Parathyroid adenoma (tissue), 2 donors: ENCODE measurements at regions not wholly inside any gene's neighbourhood (a gene's known extent, or its start where the extent isn't known, plus 50 kb on each side); places are given as distances from the start of the nearest gene placed in this dataset.

Source experiments
- H2AFZ ChIP-seq: fragments of 300-600 bp; sonication (generic); one replicate; pipeline ENCODE4 v1.7.0; 2017; ENCODE audit warnings: antibody characterized with exemption, mild to moderate bottlenecking
- H3K27ac ChIP-seq: fragments of 300-600 bp; sonication (generic); one replicate; pipeline ENCODE4 v1.7.0; 2017
- H3K27me3 ChIP-seq: fragments of 300-600 bp; sonication (generic); one replicate; pipeline ENCODE4 v1.7.0; 2017; ENCODE audit warnings: low read length; ENCODE audit not compliant: control insufficient read depth, insufficient read depth
- H3K36me3 ChIP-seq: fragments of 300-600 bp; sonication (generic); one replicate; pipeline ENCODE4 v1.7.0; 2017; ENCODE audit warnings: low read length; ENCODE audit not compliant: control insufficient read depth, insufficient read depth
- H3K4me1 ChIP-seq: fragments of 300-600 bp; sonication (generic); one replicate; pipeline ENCODE4 v1.7.0; 2017; ENCODE audit warnings: control low read depth
- H3K4me2 ChIP-seq: fragments of 300-600 bp; sonication (generic); one replicate; pipeline ENCODE4 v1.7.0; 2017; ENCODE audit warnings: low read length
- H3K4me3 ChIP-seq: fragments of 300-600 bp; sonication (generic); one replicate; pipeline ENCODE4 v1.7.0; 2017; ENCODE audit warnings: low read depth, low read length
- H3K79me2 ChIP-seq: fragments of 300-600 bp; sonication (generic); one replicate; pipeline ENCODE4 v1.7.0; 2017; ENCODE audit warnings: control low read depth
- H3K9ac ChIP-seq: fragments of 300-600 bp; sonication (generic); one replicate; pipeline ENCODE4 v1.7.0; 2017; ENCODE audit warnings: mild to moderate bottlenecking
- H3K9me3 ChIP-seq: fragments of 300-600 bp; sonication (generic); one replicate; pipeline ENCODE4 v1.7.0; 2017; ENCODE audit warnings: low read length; ENCODE audit not compliant: control insufficient read depth
- TF ChIP-seq, protein P1 (sequence below): fragments of 300-600 bp; sonication (generic); IDR thresholded peaks from one replicate; pipeline ENCODE4 v1.7.0; 2017; ENCODE audit warnings: antibody characterized with exemption, mild to moderate bottlenecking
- donor health status: primary hyperparathyroidism.

DNA sequence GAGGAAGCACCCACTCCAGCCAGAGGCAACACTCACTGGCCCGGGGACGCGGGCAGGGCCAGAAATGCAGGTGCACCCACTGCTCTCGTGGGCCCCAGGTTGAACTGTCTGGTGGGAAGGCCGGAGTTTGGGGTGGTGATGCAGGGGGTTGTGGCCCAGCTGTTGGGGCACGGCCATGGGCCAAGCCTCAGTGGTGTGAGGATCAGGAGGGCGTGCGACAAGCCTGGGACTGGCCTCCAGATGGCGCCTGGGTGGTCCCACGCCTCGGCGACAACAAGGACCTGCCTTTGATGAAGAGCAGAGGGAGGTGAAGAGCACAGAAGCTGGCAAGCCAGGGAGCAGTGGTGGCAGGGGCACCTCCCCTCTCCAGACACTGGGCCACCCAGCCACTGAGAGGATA lies 240.8 kb downstream of the BRD1 start:
- no peak overlapping the region for H2AFZ ChIP-seq
- no peaks in the 10 kb centered on the region for H3K4me1 ChIP-seq
- TF ChIP-seq, protein P1, sequence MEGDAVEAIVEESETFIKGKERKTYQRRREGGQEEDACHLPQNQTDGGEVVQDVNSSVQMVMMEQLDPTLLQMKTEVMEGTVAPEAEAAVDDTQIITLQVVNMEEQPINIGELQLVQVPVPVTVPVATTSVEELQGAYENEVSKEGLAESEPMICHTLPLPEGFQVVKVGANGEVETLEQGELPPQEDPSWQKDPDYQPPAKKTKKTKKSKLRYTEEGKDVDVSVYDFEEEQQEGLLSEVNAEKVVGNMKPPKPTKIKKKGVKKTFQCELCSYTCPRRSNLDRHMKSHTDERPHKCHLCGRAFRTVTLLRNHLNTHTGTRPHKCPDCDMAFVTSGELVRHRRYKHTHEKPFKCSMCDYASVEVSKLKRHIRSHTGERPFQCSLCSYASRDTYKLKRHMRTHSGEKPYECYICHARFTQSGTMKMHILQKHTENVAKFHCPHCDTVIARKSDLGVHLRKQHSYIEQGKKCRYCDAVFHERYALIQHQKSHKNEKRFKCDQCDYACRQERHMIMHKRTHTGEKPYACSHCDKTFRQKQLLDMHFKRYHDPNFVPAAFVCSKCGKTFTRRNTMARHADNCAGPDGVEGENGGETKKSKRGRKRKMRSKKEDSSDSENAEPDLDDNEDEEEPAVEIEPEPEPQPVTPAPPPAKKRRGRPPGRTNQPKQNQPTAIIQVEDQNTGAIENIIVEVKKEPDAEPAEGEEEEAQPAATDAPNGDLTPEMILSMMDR: no peak
- no peaks in the 10 kb centered on the region for H3K36me3 ChIP-seq
- H3K79me2 ChIP-seq: no peaks in the 10 kb centered on the region
- no peak overlapping the region for H3K4me3 ChIP-seq
- no peak overlapping the region for H3K4me2 ChIP-seq
- no peak overlapping the region for H3K9ac ChIP-seq
- H3K9me3 ChIP-seq: no peaks in the 10 kb centered on the region
- no peak overlapping the region for H3K27ac ChIP-seq
- H3K27me3 ChIP-seq: no peaks in the 10 kb centered on the region

DNA sequence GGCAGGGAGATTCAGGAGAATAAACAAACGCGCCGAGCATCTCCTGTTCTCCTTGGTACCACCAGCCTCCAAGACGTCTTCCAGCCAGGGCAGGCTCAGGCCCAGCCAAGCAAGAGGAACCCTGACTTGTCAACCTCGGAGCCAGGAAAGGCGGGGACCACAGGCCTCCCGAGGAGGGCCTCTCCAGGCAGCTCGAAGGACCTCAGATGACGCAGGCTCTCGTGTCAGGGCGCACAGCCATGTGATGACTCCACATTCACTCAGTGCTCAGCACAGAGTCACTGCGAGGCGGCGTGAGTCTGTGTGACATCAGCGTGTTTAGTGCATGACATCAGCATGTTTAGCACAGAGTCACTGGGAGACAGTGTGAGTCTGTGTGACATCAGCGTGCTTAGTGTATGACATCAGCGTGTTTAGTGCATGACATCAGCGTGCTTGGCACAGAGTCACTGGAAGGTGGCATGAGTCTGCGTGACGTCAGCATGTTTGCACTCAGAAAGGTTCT lies 241.4 kb downstream of the BRD1 start:
- no peak overlapping the region for H2AFZ ChIP-seq
- H3K9ac ChIP-seq: no peak overlapping the region
- H3K4me1 ChIP-seq: no peaks in the 10 kb centered on the region
- H3K9me3 ChIP-seq: no peaks in the 10 kb centered on the region
- no peaks in the 10 kb centered on the region for H3K27me3 ChIP-seq
- no peak overlapping the region for H3K4me2 ChIP-seq
- H3K27ac ChIP-seq: no peak overlapping the region
- TF ChIP-seq, protein P1: no peak
- H3K4me3 ChIP-seq: no peak overlapping the region
- H3K36me3 ChIP-seq: no peaks in the 10 kb centered on the region
- no peaks in the 10 kb centered on the region for H3K79me2 ChIP-seq

DNA sequence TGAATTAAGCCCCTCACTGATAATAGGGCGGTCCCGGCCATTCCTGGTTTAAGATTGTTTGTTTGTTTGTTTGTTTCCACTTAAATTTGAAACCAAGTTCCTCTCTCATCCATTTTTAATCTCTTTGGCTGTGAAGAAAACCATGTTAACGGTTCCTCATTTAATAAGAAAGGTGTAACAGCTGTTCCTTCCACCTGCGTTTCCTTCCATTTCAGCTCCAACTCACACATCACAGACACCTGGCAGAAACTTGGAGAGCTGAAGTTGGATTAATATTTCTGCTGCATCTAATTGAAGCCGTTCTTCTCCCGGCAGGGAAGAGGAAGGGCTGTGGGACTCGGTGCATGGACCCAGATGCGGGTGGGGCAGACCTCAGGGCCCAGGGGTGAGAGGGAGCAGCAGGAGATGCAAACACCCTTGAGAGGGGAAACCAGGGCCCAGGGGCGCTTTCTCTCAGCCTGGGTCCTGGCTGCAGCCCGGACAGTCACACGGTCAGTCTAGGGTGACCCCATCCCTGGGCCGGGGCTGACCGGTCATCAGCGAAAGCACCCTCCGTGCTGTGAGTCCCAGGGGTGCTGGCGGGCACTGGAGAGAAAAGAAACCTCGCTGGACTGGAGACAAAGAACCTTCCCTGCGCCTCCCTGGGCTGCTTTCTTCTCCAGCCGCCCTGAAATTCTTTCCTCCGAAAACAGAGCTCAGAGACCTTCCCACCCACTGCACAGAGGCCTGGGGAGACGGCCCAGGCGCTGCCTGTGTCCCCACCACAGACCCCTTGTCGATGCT lies 242.0 kb downstream of the BRD1 start:
- H3K27ac ChIP-seq: no peak overlapping the region
- no peak overlapping the region for H3K9ac ChIP-seq
- H3K36me3 ChIP-seq: no peaks in the 10 kb centered on the region
- H2AFZ ChIP-seq: no peak overlapping the region
- H3K4me3 ChIP-seq: no peak overlapping the region
- no peaks in the 10 kb centered on the region for H3K79me2 ChIP-seq
- no peak overlapping the region for H3K4me2 ChIP-seq
- no peaks in the 10 kb centered on the region for H3K9me3 ChIP-seq
- H3K4me1 ChIP-seq: no peaks in the 10 kb centered on the region
- no peaks in the 10 kb centered on the region for H3K27me3 ChIP-seq
- TF ChIP-seq, protein P1: no peak

DNA sequence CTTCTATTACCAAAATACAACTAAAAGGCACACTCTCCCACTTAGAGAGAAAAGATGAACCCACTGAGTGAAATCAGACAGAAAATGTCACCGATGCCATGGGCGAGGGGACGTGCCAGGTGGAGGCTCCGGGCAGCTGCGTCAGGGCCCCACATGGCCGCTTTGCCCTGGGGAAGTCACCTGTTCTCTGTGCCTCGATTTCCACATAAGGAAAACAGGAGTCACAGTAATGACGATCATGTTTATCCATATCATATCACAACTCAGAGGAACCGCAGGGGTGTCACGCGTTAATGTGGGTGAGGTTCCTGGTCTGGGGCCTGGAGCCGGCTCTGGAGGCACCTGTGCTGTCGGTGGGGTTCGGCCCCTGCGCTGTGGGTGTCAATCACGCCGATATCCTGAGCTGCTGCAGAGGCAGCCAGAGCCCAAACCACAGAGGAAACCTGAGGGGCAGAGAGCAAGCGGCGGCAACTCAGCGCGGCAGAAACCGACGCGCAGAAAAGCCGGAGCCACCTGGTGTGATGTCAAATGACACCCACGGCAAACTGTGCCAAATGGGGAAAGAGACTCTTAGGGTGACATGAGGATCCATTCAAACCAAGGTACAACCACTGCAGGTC lies 243.7 kb downstream of the BRD1 start:
- no peak overlapping the region for H3K4me2 ChIP-seq
- no peaks in the 10 kb centered on the region for H3K36me3 ChIP-seq
- no peak overlapping the region for H3K27ac ChIP-seq
- no peak overlapping the region for H3K4me3 ChIP-seq
- TF ChIP-seq, protein P1: no peak
- no peaks in the 10 kb centered on the region for H3K4me1 ChIP-seq
- H3K9ac ChIP-seq: no peak overlapping the region
- H3K79me2 ChIP-seq: no peaks in the 10 kb centered on the region
- no peaks in the 10 kb centered on the region for H3K27me3 ChIP-seq
- H2AFZ ChIP-seq: no peak overlapping the region
- no peaks in the 10 kb centered on the region for H3K9me3 ChIP-seq
